Colonic mucosa (tissue), 4 donors: ENCODE measurements at regions not wholly inside any gene's neighbourhood (a gene's known extent, or its start where the extent isn't known, plus 50 kb on each side); places are given as distances from the start of the nearest gene placed in this dataset.

ENCODE experiments used
- DNase-seq: peaks from one replicate; pipeline ENCODE4 v3.0.0-alpha.2; 2020
- H3K27ac ChIP-seq: fragments of 200-600 bp; one replicate; pipeline ENCODE4 v1.8.0; 2021
- H3K27me3 ChIP-seq: fragments of 200-600 bp; one replicate; pipeline ENCODE4 v1.8.0; 2021
- H3K36me3 ChIP-seq: fragments of 200-600 bp; one replicate; pipeline ENCODE4 v1.8.0; 2021
- H3K4me1 ChIP-seq: fragments of 200-600 bp; one replicate; pipeline ENCODE4 v1.8.0; 2021; ENCODE audit warnings: mild to moderate bottlenecking
- H3K4me3 ChIP-seq: fragments of 200-600 bp; one replicate; pipeline ENCODE4 v1.8.0; 2021
- H3K9ac ChIP-seq, 2 donors: one replicate each; pipeline ENCODE4 v1.7.0; 2013; ENCODE audit warnings: control low read depth in 2 of 2, low read depth in 2 of 2, low read length in 2 of 2
- H3K9me3 ChIP-seq: fragments of 200-600 bp; one replicate; pipeline ENCODE4 v1.8.0; 2021
- CTCF ChIP-seq: fragments of 200-600 bp; IDR thresholded peaks from one replicate; pipeline ENCODE4 v1.8.0; 2022; ENCODE audit warnings: antibody characterized with exemption, mild to moderate bottlenecking
- intact Hi-C: fragments of 100-400 bp; cut with DNase I; formaldehyde crosslinking; loops from one replicate; pipeline ENCODE4 v1.14.1; 2022
- donor health status: healthy.
- donor health status: DM: no; HTN: no; CAD: no.
- donor health status: DM: no; HTN: no; CAD: no.

DNA sequence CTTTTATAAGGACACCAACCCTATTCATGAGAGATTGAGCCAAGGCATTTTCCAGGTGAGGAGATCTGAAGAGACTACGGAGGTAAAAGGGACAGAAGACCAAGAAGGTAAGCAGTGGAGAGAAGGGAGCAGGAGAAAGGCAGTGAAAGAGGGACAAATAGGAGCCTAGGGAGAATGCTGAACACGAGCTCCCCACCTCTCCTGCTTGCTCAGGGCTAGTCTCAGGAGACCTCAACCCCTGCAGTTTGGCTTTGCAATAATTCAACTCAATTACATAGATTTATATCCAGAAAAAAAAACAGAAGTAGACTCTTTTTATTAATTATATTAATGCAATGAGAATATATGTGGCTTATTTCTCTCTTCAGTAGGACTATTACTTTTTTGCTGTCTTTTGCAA is 91.0 kb upstream of the DDX18 start:
- Histone ChIP-seq H3K4me1 (no peaks in the 10 kb centered on the region), H3K9me3 (no peaks in the 10 kb centered on the region), H3K9ac (no peak overlapping the region), H3K4me3 (no peak overlapping the region), H3K36me3 (no peaks in the 10 kb centered on the region), H3K27me3 (no peaks in the 10 kb centered on the region), H3K27ac (no peak overlapping the region)
- DNase-seq = no peak
- intact Hi-C loops = no loop called here
- TF ChIP-seq CTCF = no peak

DNA sequence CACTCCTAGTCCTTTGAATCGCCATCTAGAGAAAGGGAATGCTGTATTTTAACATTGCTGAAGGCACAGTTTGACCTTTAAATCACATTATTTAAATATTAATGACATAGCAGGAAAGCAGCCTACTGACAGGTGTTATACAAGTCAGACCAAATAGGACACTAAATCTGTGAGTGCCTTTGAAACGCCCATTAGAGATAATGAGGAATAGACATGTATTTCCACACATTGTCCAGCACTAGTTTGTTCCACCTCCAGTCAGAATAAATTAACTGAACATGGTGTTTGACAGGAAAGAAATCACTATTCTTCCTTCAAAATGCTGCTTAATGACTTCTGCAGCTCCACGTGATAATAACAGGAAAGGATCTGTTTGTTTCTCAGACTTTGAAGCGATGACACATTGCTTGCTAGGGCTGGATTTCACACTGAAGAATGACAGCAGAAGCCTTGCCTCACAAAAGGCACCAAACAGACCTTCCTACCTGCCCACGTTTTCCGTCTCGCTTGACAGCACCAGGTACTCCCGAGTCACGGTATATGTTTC is 90.5 kb upstream of the DDX18 start:
- Histone ChIP-seq H3K4me1 (no peaks in the 10 kb centered on the region), H3K36me3 (no peaks in the 10 kb centered on the region), H3K9me3 (no peaks in the 10 kb centered on the region), H3K27me3 (no peaks in the 10 kb centered on the region), H3K9ac (no peak overlapping the region), H3K27ac (no peak overlapping the region), H3K4me3 (no peak overlapping the region)
- no peak for TF ChIP-seq CTCF
- intact Hi-C loops = no loop called here
- no peak for DNase-seq

GRCh38 chr2:117726747-117727146 is 87.7 kb upstream of the DDX18 start:
- no peak for TF ChIP-seq CTCF
- Histone ChIP-seq H3K9me3 (no peaks in the 10 kb centered on the region), H3K27ac (no peak overlapping the region), H3K36me3 (no peaks in the 10 kb centered on the region), H3K4me1 (no peaks in the 10 kb centered on the region), H3K27me3 (no peaks in the 10 kb centered on the region), H3K9ac (no peak overlapping the region), H3K4me3 (no peak overlapping the region)
- no peak for DNase-seq
- intact Hi-C loops = no loop called here

DNA sequence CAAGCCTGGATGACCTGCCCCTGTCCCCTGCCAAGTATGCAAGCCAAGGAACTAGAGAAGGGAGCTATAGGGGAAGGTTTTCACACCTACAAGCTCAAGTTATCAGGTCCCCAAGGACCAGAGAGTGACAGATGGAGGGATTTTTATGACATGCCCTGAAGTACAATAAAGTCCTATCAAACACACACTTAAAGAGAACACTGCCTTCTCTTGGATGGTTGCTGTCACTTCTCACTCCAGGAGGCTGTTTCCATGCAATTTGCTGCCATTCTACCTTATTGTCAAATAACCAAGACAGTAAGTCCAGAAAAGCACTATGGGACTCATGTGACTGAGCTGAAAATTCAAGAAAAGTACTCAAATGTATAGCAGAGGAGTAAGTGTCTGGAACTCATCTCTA is 76.6 kb upstream of the DDX18 start:
- DNase-seq = no peak
- Histone ChIP-seq H3K9me3 (no peaks in the 10 kb centered on the region), H3K9ac (no peak overlapping the region), H3K4me1 (no peaks in the 10 kb centered on the region), H3K36me3 (no peaks in the 10 kb centered on the region), H3K27ac (no peak overlapping the region), H3K4me3 (no peak overlapping the region), H3K27me3 (no peaks in the 10 kb centered on the region)
- intact Hi-C loops = no loop called here
- TF ChIP-seq CTCF = no peak

GRCh38 chr2:117738991-117739839 is 75.3 kb upstream of the DDX18 start:
- Histone ChIP-seq H3K9ac (no peak overlapping the region), H3K27ac (no peak overlapping the region), H3K4me1 (no peaks in the 10 kb centered on the region), H3K4me3 (no peak overlapping the region), H3K36me3 (no peaks in the 10 kb centered on the region), H3K27me3 (no peaks in the 10 kb centered on the region), H3K9me3 (no peaks in the 10 kb centered on the region)
- intact Hi-C loops = no loop called here
- no peak for TF ChIP-seq CTCF
- DNase-seq = no peak
